ENCODE measurements at regions not wholly inside any gene's neighbourhood (a gene's known extent, or its start where the extent isn't known, plus 50 kb on each side); places are given as distances from the start of the nearest gene placed in this dataset.

- TF ChIP-seq CTCF (IDR thresholded peaks at IDR 0.05; ENCODE audit: insufficient read depth, low read depth, low read length), result no peak
- no peak for TF ChIP-seq EZH2 (IDR thresholded peaks at IDR 0.05; ENCODE audit: insufficient read depth, low read length)
Measured at GRCh38 chr10:121668314-121669027, 70.2 kb upstream of the FGFR2 start.

Data from astrocyte (in vitro differentiated cells and primary cell).